Renal pelvis (tissue), 1 donor: ENCODE measurements at regions not wholly inside any gene's neighbourhood (a gene's known extent, or its start where the extent isn't known, plus 50 kb on each side); places are given as distances from the start of the nearest gene placed in this dataset.

ENCODE experiments used
- DNase-seq: peaks from one replicate; pipeline ENCODE4 v3.0.0-alpha.2; 2013

- no peak for DNase-seq
Observed at GRCh38 chr13:72534951-72535640, 192.3 kb downstream of the MZT1 start.

GRCh38 chr13:72530471-72530870, 197.0 kb downstream of the MZT1 start:
- no peak for DNase-seq

DNA sequence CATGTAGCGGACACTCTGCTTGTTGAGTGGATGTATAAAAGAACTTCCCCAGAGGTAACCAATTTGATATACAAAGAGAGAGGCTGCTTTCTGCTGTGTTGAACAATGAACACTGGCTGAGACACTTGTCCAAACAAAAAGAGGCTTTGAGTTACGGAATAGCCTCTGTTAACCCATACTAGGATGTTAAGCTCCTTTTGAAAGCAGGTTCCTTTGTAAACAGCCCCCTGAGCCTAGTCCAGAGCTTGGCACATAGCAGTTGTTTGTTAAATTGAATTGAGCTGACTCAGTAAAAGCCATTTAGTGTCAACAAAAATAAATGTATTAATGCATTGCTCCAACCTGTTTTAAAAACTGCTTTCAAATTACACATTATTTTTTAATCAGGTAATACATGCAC, 200.1 kb downstream of the MZT1 start:
- no peak for DNase-seq

- no peak for DNase-seq
Observed at GRCh38 chr13:72523593-72523992, 203.8 kb downstream of the MZT1 start.

GRCh38 chr13:72523049-72523448, 204.4 kb downstream of the MZT1 start:
- no peak for DNase-seq

DNA sequence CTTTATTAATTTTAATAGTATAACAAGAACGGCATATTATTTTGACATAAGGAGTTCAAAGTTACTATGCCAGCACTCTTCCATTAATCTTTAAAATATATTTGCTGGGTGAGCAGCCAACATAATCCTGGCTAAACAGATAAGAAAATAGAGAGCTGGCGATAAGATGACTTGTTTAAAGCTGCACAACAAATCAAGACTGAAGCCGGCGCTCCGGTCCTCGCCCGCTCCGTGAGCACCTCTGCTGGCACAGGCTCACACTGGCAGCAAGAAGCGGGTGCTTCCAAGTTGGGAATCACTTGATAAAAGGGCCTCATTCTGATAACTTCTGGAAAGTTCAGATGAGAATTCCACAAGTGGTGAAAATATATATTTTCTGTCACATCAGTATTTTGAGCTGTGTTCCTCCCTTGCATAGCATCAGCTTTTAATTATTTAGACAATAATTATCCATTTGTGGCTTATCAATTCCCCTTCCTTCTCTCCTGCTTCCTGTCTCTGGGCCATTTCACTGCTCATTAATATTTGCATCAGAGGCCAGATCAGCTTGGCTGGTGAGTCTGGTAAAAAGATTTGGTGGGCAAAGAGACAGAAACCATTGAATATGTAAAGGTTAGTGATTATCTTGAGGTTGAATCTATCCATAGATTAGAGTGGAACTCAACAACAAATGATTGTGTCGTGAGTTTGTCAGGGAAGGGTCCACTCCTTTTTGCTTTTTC, 205.3 kb downstream of the MZT1 start:
- no peak for DNase-seq

- no peak for DNase-seq
Observed at GRCh38 chr13:72514146-72514545, 213.3 kb downstream of the MZT1 start.

DNA sequence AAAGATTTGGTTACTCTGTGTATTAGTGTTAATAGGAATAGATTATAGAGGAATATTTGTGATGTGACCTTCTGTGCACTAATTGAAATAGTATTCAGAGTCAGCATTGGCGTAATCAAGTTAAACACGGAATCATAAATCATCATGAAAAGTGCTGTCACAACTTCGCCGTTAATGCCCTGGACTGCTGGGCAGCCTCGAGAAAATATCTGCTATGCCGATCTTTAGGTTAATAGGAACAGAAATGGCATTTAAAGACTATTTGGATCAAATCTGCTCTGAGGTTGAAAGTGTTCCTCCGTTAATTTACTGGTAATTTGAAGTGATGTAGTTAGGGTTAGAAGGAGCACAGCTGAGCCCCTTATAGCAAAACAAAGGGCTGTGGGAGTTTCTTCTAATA, 219.0 kb downstream of the MZT1 start:
- no peak for DNase-seq

DNA sequence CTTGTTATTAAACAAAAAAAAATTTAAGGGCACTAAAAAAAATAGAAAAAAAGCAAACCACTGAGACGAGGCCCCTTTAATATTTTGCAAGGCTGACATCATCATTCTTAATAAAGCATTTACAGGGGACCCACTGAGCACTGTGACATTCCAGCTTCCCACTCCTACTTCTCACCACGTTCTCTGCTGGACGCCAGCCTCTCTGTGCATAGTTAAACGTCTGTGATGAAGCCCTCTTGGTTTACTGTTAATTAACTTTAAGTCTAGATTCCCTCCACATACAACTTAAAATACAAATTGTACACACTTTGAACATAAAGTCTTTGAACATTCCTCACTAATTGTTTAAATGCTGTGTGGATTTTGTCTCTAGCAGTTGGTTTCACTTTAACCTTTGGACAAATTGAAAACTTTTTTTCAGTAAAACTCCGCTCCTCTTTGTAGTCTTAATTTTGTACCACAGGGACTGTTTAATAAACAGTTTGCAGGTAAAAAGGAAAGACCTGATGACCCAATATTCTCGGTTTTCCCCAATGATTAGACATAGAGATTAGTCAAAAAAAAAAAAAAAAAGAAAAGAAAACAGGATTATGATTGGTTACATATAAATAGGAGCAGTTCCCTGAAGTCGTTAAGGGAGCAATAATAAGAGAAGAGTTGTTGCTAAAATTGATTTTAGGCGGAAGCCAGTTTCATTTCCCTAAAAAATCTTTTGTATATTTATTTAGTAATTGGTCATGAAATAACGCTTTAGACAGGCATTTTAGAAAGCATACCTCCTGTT, 219.8 kb downstream of the MZT1 start:
- no peak for DNase-seq

- no peak for DNase-seq
Observed at GRCh38 chr13:72506706-72507105, 220.7 kb downstream of the MZT1 start.

DNA sequence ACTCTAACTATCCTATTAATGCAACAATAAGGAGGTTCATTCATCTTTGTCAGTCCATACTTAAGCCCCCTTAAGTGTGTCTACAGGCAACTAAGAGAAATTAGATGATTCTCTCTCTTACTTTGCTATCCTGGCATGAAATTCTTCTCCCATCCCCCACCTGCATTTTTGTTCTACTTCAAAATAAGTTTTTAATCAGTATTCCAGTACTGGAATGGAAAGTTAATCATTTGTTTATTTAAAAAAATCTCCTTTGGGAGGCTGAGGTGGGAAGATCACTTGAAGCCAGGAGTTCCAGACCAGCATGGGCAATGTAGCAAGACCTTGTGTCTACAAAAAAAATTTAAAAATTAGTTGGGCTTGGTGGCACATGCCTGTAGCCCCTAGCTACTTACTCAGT, 222.1 kb downstream of the MZT1 start:
- DNase-seq, result no peak

DNA sequence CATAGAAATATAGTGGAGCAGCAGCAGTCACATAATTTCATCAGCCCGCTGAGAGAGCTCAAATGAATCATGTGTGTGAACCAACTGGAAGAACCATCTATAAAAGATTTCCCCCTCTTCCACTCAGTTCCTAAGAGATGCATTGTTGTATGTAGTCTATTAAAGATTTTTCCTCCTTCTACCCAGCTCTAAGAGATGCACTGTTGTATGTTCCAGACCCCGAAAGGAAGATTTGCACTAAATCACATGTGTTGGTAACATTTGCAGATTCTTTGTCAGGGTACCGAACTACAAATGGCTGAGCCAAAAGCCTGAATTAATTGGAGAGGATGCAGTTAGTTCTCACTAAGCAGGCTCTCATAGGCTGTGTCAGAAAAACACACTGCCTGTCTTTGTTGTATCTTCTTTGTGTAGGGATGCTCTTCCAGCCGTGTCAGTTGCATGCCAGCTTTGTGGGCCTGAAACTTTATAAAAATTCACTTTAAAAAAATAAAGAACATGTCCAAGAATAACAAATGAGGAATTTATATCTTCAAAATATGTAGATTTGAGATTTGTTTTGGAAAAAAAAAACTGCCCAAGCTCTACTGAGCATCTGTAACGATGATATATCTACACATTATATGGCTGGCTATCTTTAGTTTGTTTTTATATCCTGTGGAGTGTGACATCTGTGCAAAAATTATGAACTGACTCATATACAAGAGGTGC, 223.1 kb downstream of the MZT1 start:
- no peak for DNase-seq

DNA sequence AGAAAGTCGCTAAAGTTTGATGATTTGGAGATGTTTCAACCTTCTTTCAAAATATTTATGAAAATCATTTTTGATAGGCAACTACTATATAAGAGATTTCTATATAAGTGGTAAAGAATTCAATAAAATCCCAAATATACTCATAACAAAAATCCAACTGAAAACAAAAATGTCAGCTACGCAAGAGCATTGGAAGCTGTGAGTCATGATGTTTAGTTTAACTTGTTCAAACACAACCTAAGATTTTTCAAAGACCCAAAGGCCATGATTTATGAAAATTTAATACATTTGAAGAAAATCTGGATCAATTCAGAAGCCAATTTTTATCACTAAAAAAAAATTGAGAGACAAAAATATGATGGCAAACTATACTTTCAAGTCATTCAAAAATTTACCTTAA, 226.6 kb downstream of the MZT1 start:
- DNase-seq, result no peak

DNA sequence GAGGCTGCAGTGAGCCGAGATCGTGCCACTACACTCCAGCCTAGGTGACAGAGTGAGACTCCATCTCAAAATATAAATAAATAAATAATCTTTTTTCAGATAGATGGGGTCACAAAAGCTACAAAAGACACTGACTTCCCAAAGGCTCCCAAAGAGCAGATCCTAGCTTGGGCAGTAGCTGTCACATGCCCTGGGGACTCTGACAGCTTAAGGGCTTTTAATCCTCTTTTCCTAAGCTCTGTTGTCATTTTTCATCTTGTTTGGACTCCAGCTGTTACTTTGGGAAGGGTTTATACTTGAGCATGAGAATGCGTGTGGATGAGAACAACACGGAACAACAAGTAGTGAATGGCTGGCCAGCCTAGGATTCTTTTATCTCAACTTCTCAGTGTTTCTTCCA, 231.7 kb downstream of the MZT1 start:
- no peak for DNase-seq

GRCh38 chr13:72489751-72490150, 237.7 kb downstream of the MZT1 start:
- DNase-seq, result no peak

GRCh38 chr13:72473321-72473720, 254.1 kb downstream of the MZT1 start:
- DNase-seq, result no peak

GRCh38 chr13:72469906-72470305, 257.5 kb downstream of the MZT1 start:
- no peak for DNase-seq

DNA sequence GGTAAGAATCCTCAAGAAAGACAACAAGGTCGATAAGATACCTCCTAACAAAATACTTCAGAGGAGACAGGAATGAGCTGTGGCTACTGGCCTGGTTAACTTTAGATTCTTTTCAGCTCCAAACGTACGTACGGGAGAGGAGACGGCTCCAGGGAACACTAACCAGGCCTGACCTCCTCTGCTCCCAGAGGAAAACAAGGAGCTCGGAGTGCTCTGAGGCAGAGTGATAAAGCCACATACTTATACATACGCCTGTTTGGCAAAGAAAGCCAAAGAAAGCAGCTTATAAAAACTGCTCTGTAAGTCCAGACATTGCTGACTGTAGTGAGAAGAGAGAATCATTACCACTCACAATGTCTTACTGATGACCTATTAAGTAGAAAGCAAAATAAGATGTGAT, 263.9 kb downstream of the MZT1 start:
- no peak for DNase-seq

DNA sequence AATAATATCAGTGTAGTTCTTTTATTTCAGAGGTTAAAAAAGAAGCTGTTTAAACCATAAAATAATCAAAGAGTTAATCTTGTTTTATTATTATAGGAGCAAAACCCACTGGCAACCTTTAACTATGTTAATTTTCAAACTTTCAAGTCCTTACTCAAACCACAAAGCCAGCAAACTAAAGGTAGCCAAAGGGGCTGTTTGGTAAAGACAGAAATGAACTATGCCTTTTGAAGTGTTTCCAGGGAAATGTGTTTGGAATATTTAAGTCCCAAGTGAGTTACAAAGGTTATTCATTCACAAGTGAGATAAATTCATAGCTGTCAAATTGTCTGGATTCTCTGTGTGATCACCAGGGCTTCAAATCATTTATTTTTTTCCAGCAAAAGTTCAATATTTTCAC, 264.7 kb downstream of the MZT1 start:
- no peak for DNase-seq

- DNase-seq, result no peak
Observed at GRCh38 chr13:72462166-72462565, 265.3 kb downstream of the MZT1 start.

GRCh38 chr13:72458701-72459100, 268.7 kb downstream of the MZT1 start:
- DNase-seq, result peak; percentile 48

DNA sequence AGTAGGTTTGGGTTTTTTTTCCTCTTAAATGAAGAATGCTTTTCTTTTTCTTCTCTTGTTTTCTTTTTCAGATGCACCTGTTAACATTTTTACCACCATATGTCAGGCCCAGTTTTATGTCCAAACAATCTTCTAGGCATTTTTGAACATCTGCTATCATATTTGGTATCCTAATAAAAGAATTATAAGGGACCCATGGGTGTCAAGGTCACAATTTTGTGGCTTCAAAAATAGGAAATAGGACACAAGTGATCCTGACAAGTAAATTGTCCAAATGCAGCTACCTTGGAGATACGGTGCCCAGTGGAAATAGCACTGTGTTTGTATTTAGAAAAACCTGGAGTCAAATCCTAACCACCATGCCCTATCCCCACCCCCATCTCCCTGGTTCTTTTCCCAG, 270.3 kb downstream of the MZT1 start:
- DNase-seq, result no peak
